PC-9 (cell line): ENCODE measurements at regions not wholly inside any gene's neighbourhood (a gene's known extent, or its start where the extent isn't known, plus 50 kb on each side); places are given as distances from the start of the nearest gene placed in this dataset.

Experiments used
- BruUV-seq: library from RNA; stranded (reverse); fragments of 400-500 nt; replicated peaks from 2 replicates; lab custom pipeline; 2021; lab: Mats Ljungman, UMichigan
- CTCF ChIA-PET: fragments of 300-600 bp; sonication (Branson Sonifier 250); formaldehyde crosslinking; loops from one replicate; lab custom pipeline; 2022; ENCODE audit warnings: antibody characterized with exemption; lab: Charles Lee
- POLR2A ChIA-PET: fragments of 300-600 bp; sonication (Branson Sonifier 250); formaldehyde crosslinking; loops from one replicate; lab custom pipeline; 2022; ENCODE audit warnings: antibody characterized with exemption; ENCODE audit not compliant: unreplicated experiment; lab: Charles Lee
- DNase-seq, 2 experiments: peaks; one replicate each; pipeline versions ENCODE4 v3.0.0 to v3.0.0-alpha.2; 2015 to 2022; ENCODE audit warnings: mixed read lengths in 1 of 2
- H2AFZ ChIP-seq: fragments of 200-600 bp; sonication (generic); 2 replicates; pipeline ENCODE4 v1.8.1; 2017; ENCODE audit warnings: antibody characterized with exemption
- H3F3A ChIP-seq: fragments of 200-600 bp; sonication (generic); 2 replicates; pipeline ENCODE4 v1.8.1; 2017; ENCODE audit warnings: antibody characterized with exemption, mild to moderate bottlenecking, low read depth; ENCODE audit not compliant: insufficient read depth
- H3K27ac ChIP-seq: fragments of 200-600 bp; sonication (generic); 2 replicates; pipeline ENCODE4 v1.6.1; 2016; ENCODE audit warnings: mixed run types
- H3K27me3 ChIP-seq: fragments of 200-600 bp; sonication (generic); 2 replicates; pipeline ENCODE4 v1.6.1; 2016; ENCODE audit warnings: low read depth, mixed run types; ENCODE audit not compliant: insufficient read depth
- H3K36me3 ChIP-seq: fragments of 200-600 bp; sonication (generic); 2 replicates; pipeline ENCODE4 v1.6.1; 2016; ENCODE audit warnings: low read depth, mixed run types
- H3K4me1 ChIP-seq: fragments of 200-600 bp; sonication (generic); replicated peaks from 2 replicates; pipeline ENCODE4 v1.6.1; 2016; ENCODE audit warnings: mixed run types; ENCODE audit not compliant: insufficient read depth
- H3K4me2 ChIP-seq: fragments of 200-600 bp; sonication (generic); 2 replicates; pipeline ENCODE4 v1.6.1; 2017; ENCODE audit warnings: mixed run types
- H3K4me3 ChIP-seq: fragments of 200-600 bp; sonication (generic); 2 replicates; pipeline ENCODE4 v1.6.1; 2016; ENCODE audit warnings: mixed run types
- H3K79me2 ChIP-seq: fragments of 200-600 bp; sonication (generic); 2 replicates; pipeline ENCODE4 v1.6.1; 2017; ENCODE audit warnings: low read depth, mixed run types
- H3K9me2 ChIP-seq: fragments of 200-600 bp; sonication (generic); 2 replicates; pipeline ENCODE4 v1.8.1; 2017; ENCODE audit warnings: mild to moderate bottlenecking; ENCODE audit not compliant: insufficient read depth
- H3K9me3 ChIP-seq: fragments of 200-600 bp; sonication (generic); 2 replicates; pipeline ENCODE4 v1.8.1; 2016; ENCODE audit warnings: low read depth; ENCODE audit not compliant: insufficient read depth
- H4K20me1 ChIP-seq: fragments of 200-600 bp; sonication (generic); 2 replicates; pipeline ENCODE4 v1.8.1; 2017; ENCODE audit not compliant: insufficient read depth
- EZH2 ChIP-seq: fragments of 200-600 bp; sonication (generic); IDR thresholded peaks from 2 replicates; pipeline ENCODE4 v1.8.0; 2017; ENCODE audit warnings: antibody characterized with exemption, low read depth
- intact Hi-C: fragments of 100-400 bp; cut with micrococcal nuclease; formaldehyde crosslinking; loops from one replicate; pipeline ENCODE4 v1.10.0; 2022; ENCODE audit not compliant: unreplicated experiment
- TF ChIP-seq, protein P1 (sequence below): fragments of 200-600 bp; sonication (generic); conservative IDR thresholded peaks from 2 replicates; pipeline ENCODE4 v1.6.1; 2017; ENCODE audit warnings: mixed run types, antibody characterized with exemption, mild to moderate bottlenecking, moderate library complexity

GRCh38 chrX:78534221-78534620 lies 124.9 kb downstream of the RTL3 start:
- Histone ChIP-seq H3K4me2 (no peak overlapping the region), H3K4me3 (no peak overlapping the region), H3K9me3 (no peaks in the 10 kb centered on the region), H3K9me2 (no peaks in the 10 kb centered on the region), H3K27me3 (no peaks in the 10 kb centered on the region), H3K4me1 (no peaks in the 10 kb centered on the region), H3K79me2 (no peaks in the 10 kb centered on the region), H4K20me1 (no peaks in the 10 kb centered on the region), H3F3A (no peaks in the 10 kb centered on the region), H2AFZ (no peak overlapping the region), H3K36me3 (no peaks in the 10 kb centered on the region), H3K27ac (no peak overlapping the region)
- no TSS peak for BruUV-seq
- TF ChIP-seq, protein P1, sequence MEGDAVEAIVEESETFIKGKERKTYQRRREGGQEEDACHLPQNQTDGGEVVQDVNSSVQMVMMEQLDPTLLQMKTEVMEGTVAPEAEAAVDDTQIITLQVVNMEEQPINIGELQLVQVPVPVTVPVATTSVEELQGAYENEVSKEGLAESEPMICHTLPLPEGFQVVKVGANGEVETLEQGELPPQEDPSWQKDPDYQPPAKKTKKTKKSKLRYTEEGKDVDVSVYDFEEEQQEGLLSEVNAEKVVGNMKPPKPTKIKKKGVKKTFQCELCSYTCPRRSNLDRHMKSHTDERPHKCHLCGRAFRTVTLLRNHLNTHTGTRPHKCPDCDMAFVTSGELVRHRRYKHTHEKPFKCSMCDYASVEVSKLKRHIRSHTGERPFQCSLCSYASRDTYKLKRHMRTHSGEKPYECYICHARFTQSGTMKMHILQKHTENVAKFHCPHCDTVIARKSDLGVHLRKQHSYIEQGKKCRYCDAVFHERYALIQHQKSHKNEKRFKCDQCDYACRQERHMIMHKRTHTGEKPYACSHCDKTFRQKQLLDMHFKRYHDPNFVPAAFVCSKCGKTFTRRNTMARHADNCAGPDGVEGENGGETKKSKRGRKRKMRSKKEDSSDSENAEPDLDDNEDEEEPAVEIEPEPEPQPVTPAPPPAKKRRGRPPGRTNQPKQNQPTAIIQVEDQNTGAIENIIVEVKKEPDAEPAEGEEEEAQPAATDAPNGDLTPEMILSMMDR, result no peak
- TF ChIP-seq EZH2, result no peak
- CTCF ChIA-PET, result no interaction called here
- intact Hi-C loops, result no loop called here
- DNase-seq, result no peak
- POLR2A ChIA-PET, result no interaction called here

GRCh38 chrX:78532363-78532762 lies 126.8 kb downstream of the RTL3 start:
- intact Hi-C loops, result no loop called here
- BruUV-seq, result no TSS peak
- Histone ChIP-seq H2AFZ (no peak overlapping the region), H4K20me1 (no peaks in the 10 kb centered on the region), H3K4me3 (no peak overlapping the region), H3K4me1 (no peaks in the 10 kb centered on the region), H3K27me3 (no peaks in the 10 kb centered on the region), H3K27ac (no peak overlapping the region), H3F3A (no peaks in the 10 kb centered on the region), H3K4me2 (no peak overlapping the region), H3K9me3 (no peaks in the 10 kb centered on the region), H3K36me3 (no peaks in the 10 kb centered on the region), H3K79me2 (no peaks in the 10 kb centered on the region), H3K9me2 (no peaks in the 10 kb centered on the region)
- TF ChIP-seq, protein P1, result no peak
- no peak for TF ChIP-seq EZH2
- POLR2A ChIA-PET, result no interaction called here
- CTCF ChIA-PET, result no interaction called here
- no peak for DNase-seq

GRCh38 chrX:78527818-78528217 lies 131.3 kb downstream of the RTL3 start:
- Histone ChIP-seq H3K27ac (no peak overlapping the region), H3K4me2 (no peak overlapping the region), H3K27me3 (no peaks in the 10 kb centered on the region), H2AFZ (no peak overlapping the region), H3K9me3 (no peaks in the 10 kb centered on the region), H3K4me3 (no peak overlapping the region), H3K79me2 (no peaks in the 10 kb centered on the region), H3K4me1 (no peaks in the 10 kb centered on the region), H4K20me1 (no peaks in the 10 kb centered on the region), H3K9me2 (no peaks in the 10 kb centered on the region), H3F3A (no peaks in the 10 kb centered on the region), H3K36me3 (no peaks in the 10 kb centered on the region)
- TF ChIP-seq, protein P1, result no peak
- TF ChIP-seq EZH2, result no peak
- ChIA-PET POLR2A (no interaction called here), CTCF (no interaction called here)
- intact Hi-C loops, result no loop called here
- no TSS peak for BruUV-seq
- no peak for DNase-seq
